Neural cell (in vitro differentiated cells): ENCODE measurements at regions not wholly inside any gene's neighbourhood (a gene's known extent, or its start where the extent isn't known, plus 50 kb on each side); places are given as distances from the start of the nearest gene placed in this dataset.

Experiments
- H2AFZ ChIP-seq: fragments of 200-600, 300-800 bp; sonication (generic), shearing (Covaris generic); 2 replicates; pipeline ENCODE4 v1.6.0; 2014; ENCODE audit warnings: low read depth, mild to moderate bottlenecking, antibody characterized with exemption, low read length, moderate library complexity
- H3F3A ChIP-seq: fragments of 200-600 bp; shearing (Covaris generic); 2 replicates; pipeline ENCODE4 v1.6.1; 2016; ENCODE audit warnings: mild to moderate bottlenecking, moderate library complexity, mixed read lengths, antibody characterized with exemption, low read length; ENCODE audit not compliant: insufficient read depth, poor library complexity, severe bottlenecking
- H3K27ac ChIP-seq: fragments of 200-600, 300-800 bp; sonication (generic), shearing (Covaris generic); 2 replicates; pipeline ENCODE4 v1.5.1; 2014; ENCODE audit warnings: mild to moderate bottlenecking, low read length, moderate library complexity
- H3K27me3 ChIP-seq: fragments of 300-800, 200-600 bp; sonication (generic), shearing (Covaris generic); 2 replicates; pipeline ENCODE4 v1.6.0; 2014; ENCODE audit warnings: mild to moderate bottlenecking, low read depth, low read length, moderate library complexity; ENCODE audit not compliant: insufficient read depth
- H3K36me3 ChIP-seq: fragments of 300-800, 200-600 bp; sonication (generic), shearing (Covaris generic); 2 replicates; pipeline ENCODE4 v1.5.1; 2014; ENCODE audit warnings: mild to moderate bottlenecking, antibody characterized with exemption, low read length, moderate library complexity; ENCODE audit not compliant: insufficient read depth
- H3K4me2 ChIP-seq: fragments of 300-800, 200-600 bp; sonication (generic), shearing (Covaris generic); 2 replicates; pipeline ENCODE4 v1.6.0; 2014; ENCODE audit warnings: mild to moderate bottlenecking, low read length
- H3K4me3 ChIP-seq: fragments of 300-800, 200-600 bp; sonication (generic), shearing (Covaris generic); 2 replicates; pipeline ENCODE4 v1.5.1; 2014; ENCODE audit warnings: mild to moderate bottlenecking, low read length, moderate library complexity
- H3K79me2 ChIP-seq: fragments of 200-600 bp; shearing (Covaris generic); replicated peaks from 2 replicates; pipeline ENCODE4 v1.6.0; 2014; ENCODE audit warnings: mild to moderate bottlenecking, low read length, moderate library complexity; ENCODE audit not compliant: insufficient read depth
- H3K9ac ChIP-seq: fragments of 300-800, 200-600 bp; sonication (generic), shearing (Covaris generic); 2 replicates; pipeline ENCODE4 v1.6.1; 2016; ENCODE audit warnings: mild to moderate bottlenecking, low read length, mixed read lengths
- H3K9me2 ChIP-seq: fragments of 200-600 bp; shearing (Covaris generic); 2 replicates; pipeline ENCODE4 v1.6.1; 2016; ENCODE audit warnings: mild to moderate bottlenecking, low read length, mixed read lengths; ENCODE audit not compliant: insufficient read depth
- H3K9me3 ChIP-seq: fragments of 200-600, 300-800 bp; sonication (generic), shearing (Covaris generic); 2 replicates; pipeline ENCODE4 v1.6.1; 2016; ENCODE audit warnings: mild to moderate bottlenecking, mixed run types, low read length, moderate library complexity, mixed read lengths
- H4K20me1 ChIP-seq: fragments of 200-600 bp; shearing (Covaris generic); 2 replicates; pipeline ENCODE4 v1.6.1; 2016; ENCODE audit warnings: mild to moderate bottlenecking, mixed run types; ENCODE audit not compliant: insufficient read depth
- EP300 ChIP-seq: fragments of 450-650 bp; conservative IDR thresholded peaks from 2 replicates; pipeline ENCODE4 v1.6.1; 2014; ENCODE audit warnings: antibody characterized with exemption, mild to moderate bottlenecking, moderate library complexity; ENCODE audit not compliant: poor library complexity, severe bottlenecking
- EZH2 ChIP-seq: fragments of 200-600, 300-800 bp; shearing (Covaris generic), sonication (generic); IDR thresholded peaks from 2 replicates; pipeline ENCODE4 v1.6.1; 2014; ENCODE audit warnings: antibody characterized with exemption, low read length, borderline replicate concordance, mild to moderate bottlenecking; ENCODE audit not compliant: insufficient read depth, poor library complexity, severe bottlenecking
- MXI1 ChIP-seq: fragments of 450-650 bp; conservative IDR thresholded peaks from 2 replicates; pipeline ENCODE4 v1.6.1; 2014; ENCODE audit warnings: antibody characterized with exemption, mild to moderate bottlenecking; ENCODE audit not compliant: poor library complexity, severe bottlenecking
- POLR2AphosphoS5 ChIP-seq: IDR thresholded peaks from 2 replicates; pipeline ENCODE4 v1.6.1; 2012
- RAD21 ChIP-seq: fragments of 450-650 bp; conservative IDR thresholded peaks from 2 replicates; pipeline ENCODE4 v1.6.1; 2014; ENCODE audit warnings: antibody characterized with exemption, mild to moderate bottlenecking, moderate library complexity
- SMC3 ChIP-seq: fragments of 450-650 bp; conservative IDR thresholded peaks from 2 replicates; pipeline ENCODE4 v1.6.1; 2014; ENCODE audit warnings: antibody characterized with exemption, mild to moderate bottlenecking, moderate library complexity; ENCODE audit not compliant: poor library complexity
- TAF1 ChIP-seq: IDR thresholded peaks from 2 replicates; pipeline ENCODE4 v1.6.1; 2012; ENCODE audit warnings: low read depth
- TF ChIP-seq, protein P1 (sequence below): IDR thresholded peaks from 2 replicates; pipeline ENCODE4 v1.6.1; 2012; ENCODE audit warnings: borderline replicate concordance
- TF ChIP-seq, protein P2 (sequence below): fragments of 450-650 bp; IDR thresholded peaks from 2 replicates; pipeline ENCODE4 v1.5.1; 2014; ENCODE audit warnings: antibody characterized with exemption, mild to moderate bottlenecking, moderate library complexity; ENCODE audit not compliant: poor library complexity, severe bottlenecking

DNA sequence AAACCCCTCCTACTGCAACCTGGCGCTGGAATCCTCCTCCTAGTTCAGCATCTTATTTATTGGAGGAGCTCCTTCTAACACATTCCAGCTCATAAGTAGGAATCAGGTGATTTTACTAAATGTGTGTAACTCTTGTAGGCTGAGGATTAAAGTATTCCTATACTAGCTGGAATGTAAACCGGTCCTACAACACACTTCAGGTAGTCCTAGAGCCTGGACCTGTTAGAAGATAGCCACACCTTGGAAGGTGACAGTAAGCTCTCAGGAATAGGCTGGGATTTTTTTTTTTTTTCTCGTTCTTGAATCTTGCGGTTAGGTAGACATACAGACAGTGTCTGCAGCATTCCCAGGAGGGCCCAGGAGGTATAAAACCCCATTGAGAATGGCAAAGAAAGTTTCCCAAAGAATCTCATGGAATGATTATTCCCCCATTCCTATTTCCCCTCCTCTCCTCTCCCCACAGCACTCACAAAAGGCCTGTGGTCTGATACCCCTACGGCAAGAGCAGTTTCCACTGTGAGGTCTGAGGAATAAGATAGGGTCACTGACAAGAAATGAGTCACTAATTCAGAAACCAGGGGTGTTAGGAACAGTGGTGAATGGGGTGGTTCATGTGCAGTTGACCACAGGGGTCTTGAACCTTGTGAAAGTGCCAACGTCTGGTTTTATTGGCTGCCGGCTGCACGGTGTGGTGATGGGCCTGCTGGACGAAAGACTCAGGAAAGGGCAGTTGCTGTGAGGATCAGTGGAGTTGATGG, 267.1 kb downstream of the UTP18 start:
- Histone ChIP-seq H3K9me2 (no peaks in the 10 kb centered on the region), H3K9ac (no peak overlapping the region), H3K4me3 (no peak overlapping the region), H2AFZ (no peak overlapping the region), H3F3A (no peaks in the 10 kb centered on the region), H3K36me3 (no peaks in the 10 kb centered on the region), H3K27me3 (no peaks in the 10 kb centered on the region), H3K4me2 (no peak overlapping the region), H3K79me2 (no peaks in the 10 kb centered on the region), H3K9me3 (no peaks in the 10 kb centered on the region), H4K20me1 (no peaks in the 10 kb centered on the region), H3K27ac (no peak overlapping the region)
- TF ChIP-seq RAD21 (no peak), SMC3 (no peak), MXI1 (no peak), EP300 (no peak), TAF1 (no peak), EZH2 (no peak), POLR2AphosphoS5 (no peak)
- TF ChIP-seq, protein P1, sequence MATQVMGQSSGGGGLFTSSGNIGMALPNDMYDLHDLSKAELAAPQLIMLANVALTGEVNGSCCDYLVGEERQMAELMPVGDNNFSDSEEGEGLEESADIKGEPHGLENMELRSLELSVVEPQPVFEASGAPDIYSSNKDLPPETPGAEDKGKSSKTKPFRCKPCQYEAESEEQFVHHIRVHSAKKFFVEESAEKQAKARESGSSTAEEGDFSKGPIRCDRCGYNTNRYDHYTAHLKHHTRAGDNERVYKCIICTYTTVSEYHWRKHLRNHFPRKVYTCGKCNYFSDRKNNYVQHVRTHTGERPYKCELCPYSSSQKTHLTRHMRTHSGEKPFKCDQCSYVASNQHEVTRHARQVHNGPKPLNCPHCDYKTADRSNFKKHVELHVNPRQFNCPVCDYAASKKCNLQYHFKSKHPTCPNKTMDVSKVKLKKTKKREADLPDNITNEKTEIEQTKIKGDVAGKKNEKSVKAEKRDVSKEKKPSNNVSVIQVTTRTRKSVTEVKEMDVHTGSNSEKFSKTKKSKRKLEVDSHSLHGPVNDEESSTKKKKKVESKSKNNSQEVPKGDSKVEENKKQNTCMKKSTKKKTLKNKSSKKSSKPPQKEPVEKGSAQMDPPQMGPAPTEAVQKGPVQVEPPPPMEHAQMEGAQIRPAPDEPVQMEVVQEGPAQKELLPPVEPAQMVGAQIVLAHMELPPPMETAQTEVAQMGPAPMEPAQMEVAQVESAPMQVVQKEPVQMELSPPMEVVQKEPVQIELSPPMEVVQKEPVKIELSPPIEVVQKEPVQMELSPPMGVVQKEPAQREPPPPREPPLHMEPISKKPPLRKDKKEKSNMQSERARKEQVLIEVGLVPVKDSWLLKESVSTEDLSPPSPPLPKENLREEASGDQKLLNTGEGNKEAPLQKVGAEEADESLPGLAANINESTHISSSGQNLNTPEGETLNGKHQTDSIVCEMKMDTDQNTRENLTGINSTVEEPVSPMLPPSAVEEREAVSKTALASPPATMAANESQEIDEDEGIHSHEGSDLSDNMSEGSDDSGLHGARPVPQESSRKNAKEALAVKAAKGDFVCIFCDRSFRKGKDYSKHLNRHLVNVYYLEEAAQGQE, result no peak
- TF ChIP-seq, protein P2, sequence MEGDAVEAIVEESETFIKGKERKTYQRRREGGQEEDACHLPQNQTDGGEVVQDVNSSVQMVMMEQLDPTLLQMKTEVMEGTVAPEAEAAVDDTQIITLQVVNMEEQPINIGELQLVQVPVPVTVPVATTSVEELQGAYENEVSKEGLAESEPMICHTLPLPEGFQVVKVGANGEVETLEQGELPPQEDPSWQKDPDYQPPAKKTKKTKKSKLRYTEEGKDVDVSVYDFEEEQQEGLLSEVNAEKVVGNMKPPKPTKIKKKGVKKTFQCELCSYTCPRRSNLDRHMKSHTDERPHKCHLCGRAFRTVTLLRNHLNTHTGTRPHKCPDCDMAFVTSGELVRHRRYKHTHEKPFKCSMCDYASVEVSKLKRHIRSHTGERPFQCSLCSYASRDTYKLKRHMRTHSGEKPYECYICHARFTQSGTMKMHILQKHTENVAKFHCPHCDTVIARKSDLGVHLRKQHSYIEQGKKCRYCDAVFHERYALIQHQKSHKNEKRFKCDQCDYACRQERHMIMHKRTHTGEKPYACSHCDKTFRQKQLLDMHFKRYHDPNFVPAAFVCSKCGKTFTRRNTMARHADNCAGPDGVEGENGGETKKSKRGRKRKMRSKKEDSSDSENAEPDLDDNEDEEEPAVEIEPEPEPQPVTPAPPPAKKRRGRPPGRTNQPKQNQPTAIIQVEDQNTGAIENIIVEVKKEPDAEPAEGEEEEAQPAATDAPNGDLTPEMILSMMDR, result no peak

DNA sequence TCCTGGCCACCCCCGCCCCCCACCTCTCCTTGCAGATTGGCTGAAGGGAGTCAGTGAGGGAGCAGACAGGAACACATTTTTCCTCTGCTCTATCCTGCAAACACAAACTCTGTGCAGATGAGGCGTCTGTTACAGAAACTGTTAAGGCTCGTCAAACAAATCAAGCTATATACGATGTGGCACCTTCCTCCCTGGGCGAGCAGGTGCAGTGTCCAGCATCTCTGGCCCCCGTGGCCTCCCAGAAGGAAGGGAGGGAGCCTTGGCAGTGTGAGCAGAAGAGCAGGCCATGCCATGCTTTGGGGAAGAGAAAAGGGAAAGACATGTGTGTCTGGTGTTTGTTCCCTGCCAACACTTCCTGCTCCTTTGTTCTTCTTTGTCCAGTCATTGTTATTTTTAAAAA, 267.8 kb downstream of the UTP18 start:
- Histone ChIP-seq H3F3A (no peaks in the 10 kb centered on the region), H3K27ac (no peak overlapping the region), H3K4me3 (no peak overlapping the region), H3K9ac (no peak overlapping the region), H2AFZ (no peak overlapping the region), H3K9me2 (no peaks in the 10 kb centered on the region), H3K36me3 (no peaks in the 10 kb centered on the region), H3K27me3 (no peaks in the 10 kb centered on the region), H3K4me2 (no peak overlapping the region), H3K9me3 (no peaks in the 10 kb centered on the region), H3K79me2 (no peaks in the 10 kb centered on the region), H4K20me1 (no peaks in the 10 kb centered on the region)
- TF ChIP-seq EP300 (no peak), TAF1 (no peak), EZH2 (no peak), RAD21 (no peak), MXI1 (no peak), SMC3 (no peak), POLR2AphosphoS5 (no peak)
- TF ChIP-seq, protein P2, result no peak
- TF ChIP-seq, protein P1, result no peak
